ENCODE measurements at regions not wholly inside any gene's neighbourhood (a gene's known extent, or its start where the extent isn't known, plus 50 kb on each side); places are given as distances from the start of the nearest gene placed in this dataset.

GRCh38 chr10:129285459-129285858 lies 181.6 kb upstream of the MGMT start:
- H3K4me1 ChIP-seq (ENCODE audit: control insufficient read depth, extremely low read depth, insufficient read depth, low read length) = no peaks in the 10 kb centered on the region
- no peaks in the 10 kb centered on the region for H3K9me1 ChIP-seq (replicated peaks; ENCODE audit: control insufficient read depth, extremely low read depth, insufficient read depth, low read length)
- H3K9ac ChIP-seq (replicated peaks; ENCODE audit: extremely low read depth, insufficient read depth, low read length) = no peak overlapping the region
- DNase-seq (ENCODE audit: low read depth, low spot score) (no peak), FAIRE-seq (no peak)
- dilution Hi-C loops (cut with MboI; ENCODE audit: extremely low pct_ligation_motif_present, low sequenced_read_pairs) (no loop called here), intact Hi-C loops (cut with micrococcal nuclease) (loop anchor here (1.0 kb wide), 1 partner anchor 44 kb away; no protein-coding TSS in a partner anchor)
- H4K20me1 ChIP-seq (replicated peaks; ENCODE audit: control insufficient read depth, extremely low read depth, insufficient read depth, low read length) = no peaks in the 10 kb centered on the region
- no peak overlapping the region for H3K4me3 ChIP-seq (replicated peaks in 1 of 3; ENCODE audit: insufficient read depth in 1 of 3, low read depth in 1 of 3, low read length in 3 of 3)
- no peak for TF ChIP-seq CTCF (IDR thresholded peaks at IDR 0.05; ENCODE audit: extremely low read depth in 1 of 2, insufficient read depth in 1 of 2, low read depth in 1 of 2, low read length in 2 of 2)
- TF ChIP-seq EZH2 (IDR thresholded peaks at IDR 0.05; ENCODE audit: borderline replicate concordance, low read depth, low read length, severe bottlenecking) = no peak
- TF ChIP-seq MAX (IDR thresholded peaks at IDR 0.05; ENCODE audit: insufficient read depth, insufficient read length) = no peak
- no peak for TF ChIP-seq POLR2A (IDR thresholded peaks at IDR 0.05; ENCODE audit: low read depth, low read length)
- no peak for TF ChIP-seq GATA2 (IDR thresholded peaks at IDR 0.05; ENCODE audit: insufficient read depth, insufficient read length, low read depth, low read length)
- TF ChIP-seq FOS (IDR thresholded peaks at IDR 0.05; ENCODE audit: borderline replicate concordance, insufficient read depth, low read length) = no peak
- no peak for TF ChIP-seq JUN (IDR thresholded peaks at IDR 0.05; ENCODE audit: borderline replicate concordance, insufficient read depth, insufficient read length, low read depth)
- TF ChIP-seq MYC (IDR thresholded peaks at IDR 0.05; ENCODE audit: low read depth, low read length) = no peak
- no peak overlapping the region for H2AFZ ChIP-seq (ENCODE audit: low read depth, low read length)
- H3K9me3 ChIP-seq (replicated peaks; ENCODE audit: control insufficient read depth, insufficient read depth, low read length) = no peaks in the 10 kb centered on the region
- no TSS peak for BruUV-seq (replicated peaks)
- H3K79me2 ChIP-seq (ENCODE audit: control insufficient read depth, insufficient read depth, low read length) = no peaks in the 10 kb centered on the region
- no peak overlapping the region for H3K4me2 ChIP-seq (ENCODE audit: insufficient read depth, low read length)
- POLR2A ChIA-PET = no interaction called here
- H3K36me3 ChIP-seq (ENCODE audit: control insufficient read depth in 2 of 2, extremely low read depth in 1 of 2, insufficient read depth in 2 of 2, low read length in 2 of 2) = no peaks in the 10 kb centered on the region
- H3K27ac ChIP-seq (ENCODE audit: insufficient read depth, low read depth, low read length) = no peak overlapping the region
- CTCF ChIA-PET = no interaction called here
- H3K27me3 ChIP-seq (ENCODE audit: control insufficient read depth in 2 of 2, insufficient read depth in 2 of 2, low read length in 2 of 2) = no peaks in the 10 kb centered on the region
